Stimulated activated CD4-positive, alpha-beta T cell treated with anti-CD3 and anti-CD28 coated beads, Interleukin-15, amount 100 ng/mL, for 48 hours (primary cell): ENCODE measurements at regions not wholly inside any gene's neighbourhood (a gene's known extent, or its start where the extent isn't known, plus 50 kb on each side); places are given as distances from the start of the nearest gene placed in this dataset.

Source experiments
- DNase-seq, 2 donors: peaks; one replicate each; pipeline ENCODE4 v3.0.0-alpha.2; 2020; ENCODE audit warnings: low read depth in 2 of 2

DNA sequence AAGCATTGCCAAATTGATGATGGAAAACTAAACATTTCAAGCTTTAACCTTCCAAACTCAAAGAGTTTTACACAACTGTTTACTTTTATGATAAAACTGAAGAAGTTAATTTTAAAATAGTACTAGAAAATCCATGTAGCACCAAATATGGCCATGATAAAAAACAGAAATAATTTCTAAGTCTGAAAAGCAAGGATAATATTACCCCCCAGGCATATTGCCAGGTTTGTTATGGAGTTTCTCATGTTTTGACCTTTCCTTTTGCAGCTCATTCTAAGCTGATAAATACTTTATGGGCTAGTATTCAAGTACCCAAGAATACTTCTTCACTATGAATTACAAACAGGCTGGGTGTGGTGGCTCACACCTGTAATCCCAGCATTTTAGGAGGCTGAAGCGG lies 209.9 kb upstream of the ZFP64 start:
- no peak for DNase-seq

DNA sequence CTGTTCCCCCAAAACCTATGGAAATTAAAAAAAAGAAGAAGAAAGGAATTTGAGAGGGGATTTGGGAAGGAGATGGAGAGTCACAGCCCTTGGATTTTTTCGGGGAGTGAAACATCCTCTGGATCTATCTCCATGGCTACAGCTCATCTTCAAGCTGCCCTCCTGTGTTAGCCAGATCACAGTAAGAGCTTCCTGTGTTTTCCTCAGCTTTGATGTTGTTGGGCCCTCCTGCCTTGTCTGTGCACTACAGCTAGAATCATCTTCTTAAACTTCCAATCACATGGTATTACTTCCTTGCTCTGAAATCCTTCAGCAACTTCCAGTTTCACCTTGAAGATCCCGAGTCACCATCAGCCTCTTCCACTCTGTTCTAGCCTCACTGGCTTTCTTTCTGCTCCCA lies 207.8 kb upstream of the ZFP64 start:
- no peak for DNase-seq

DNA sequence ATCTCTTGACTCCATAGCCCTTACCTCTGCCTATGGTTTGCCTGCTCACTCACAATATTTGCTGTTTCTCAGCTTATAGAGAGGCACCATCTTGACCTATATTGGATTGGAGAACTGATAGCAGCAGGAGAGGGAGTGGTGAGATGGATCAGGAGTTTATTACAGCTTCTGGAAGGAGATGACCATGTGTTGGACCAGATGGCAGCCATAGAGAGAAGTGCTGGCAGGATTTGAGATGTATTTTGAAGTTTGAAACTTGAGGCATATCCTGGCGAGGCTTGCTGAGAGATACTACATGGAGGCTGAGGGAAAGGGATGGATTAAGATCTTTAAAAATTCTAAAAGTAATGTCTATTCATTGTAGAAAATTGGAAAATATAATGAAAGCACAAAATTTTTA lies 198.0 kb upstream of the ZFP64 start:
- DNase-seq: no peak

DNA sequence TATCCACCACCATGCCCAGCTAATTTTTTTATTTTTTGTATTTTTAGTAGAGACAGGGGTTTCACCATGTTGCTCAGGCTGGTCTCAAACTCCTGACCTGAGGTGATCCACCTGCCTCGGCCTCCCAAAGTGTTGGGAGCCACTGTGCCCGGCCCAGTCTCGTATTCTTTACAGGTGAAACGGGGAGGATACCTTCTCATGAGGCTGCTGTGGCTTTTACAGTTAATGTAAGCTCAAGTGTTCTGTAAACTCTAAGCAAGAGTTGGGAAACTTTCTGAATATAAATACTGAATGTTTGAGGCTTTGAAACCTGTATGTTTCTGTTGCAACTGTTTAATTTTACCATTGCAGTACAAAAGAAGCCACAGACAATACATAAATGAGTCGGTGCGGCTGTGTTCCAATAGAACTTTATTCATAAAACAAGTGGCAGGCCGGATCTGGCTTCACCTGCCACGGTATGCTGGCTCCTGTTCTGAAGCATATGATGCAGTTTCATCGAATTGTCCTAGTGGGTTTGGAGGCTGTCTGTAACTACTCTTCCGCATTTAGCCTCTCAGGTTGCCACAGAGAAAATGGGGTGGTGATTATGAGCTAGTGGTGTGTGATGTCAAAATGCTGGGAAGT lies 192.5 kb upstream of the ZFP64 start:
- no peak for DNase-seq

DNA sequence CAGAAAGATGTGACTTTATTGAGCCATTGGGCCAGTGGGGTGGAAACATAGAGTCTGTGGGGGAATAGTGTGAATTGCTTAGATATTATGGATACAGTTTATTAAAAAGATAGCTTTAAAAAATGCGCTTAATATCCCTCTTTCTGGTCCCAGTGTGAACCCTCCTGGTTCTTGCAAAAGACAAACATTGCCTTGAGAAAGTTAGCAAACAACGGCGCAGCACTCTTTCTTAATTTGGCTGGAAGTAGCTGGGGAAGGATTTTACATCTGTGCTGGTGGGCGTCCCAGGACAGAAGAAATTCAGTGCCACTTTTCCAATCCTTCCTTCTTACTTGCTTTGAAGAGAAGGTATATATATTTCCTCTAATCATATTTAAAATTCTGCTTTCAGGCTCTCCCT lies 191.4 kb upstream of the ZFP64 start:
- DNase-seq: no peak

DNA sequence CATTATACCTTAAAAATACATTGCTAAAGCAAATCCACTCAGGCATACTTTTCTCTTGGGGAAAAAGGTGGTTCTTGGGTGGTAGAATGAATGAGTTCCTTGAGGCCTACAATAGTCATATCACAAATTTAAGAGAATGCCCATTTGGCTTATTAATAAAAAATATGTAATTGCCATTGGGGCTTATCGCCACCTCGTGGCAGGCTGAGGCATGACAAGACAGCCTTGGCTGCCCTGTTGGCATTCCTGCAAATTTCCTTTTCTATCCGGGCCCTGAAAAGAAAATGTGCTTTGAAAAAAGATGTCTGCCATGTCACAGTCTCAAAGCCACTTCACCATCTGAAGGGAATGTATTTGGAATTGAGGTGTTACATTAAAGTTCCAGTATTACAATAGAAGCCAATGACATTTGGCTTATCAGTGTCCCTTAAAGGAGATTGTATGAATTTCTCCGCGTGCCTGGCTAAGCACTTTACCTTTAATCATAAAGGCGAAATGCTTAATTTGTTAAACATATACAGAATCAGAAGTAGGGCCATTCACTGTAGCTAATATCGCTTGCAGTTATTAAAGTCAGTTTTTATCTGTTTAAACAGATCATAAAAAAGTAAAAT lies 188.3 kb upstream of the ZFP64 start:
- DNase-seq: peak in 1 of 2 donors; percentile 16

DNA sequence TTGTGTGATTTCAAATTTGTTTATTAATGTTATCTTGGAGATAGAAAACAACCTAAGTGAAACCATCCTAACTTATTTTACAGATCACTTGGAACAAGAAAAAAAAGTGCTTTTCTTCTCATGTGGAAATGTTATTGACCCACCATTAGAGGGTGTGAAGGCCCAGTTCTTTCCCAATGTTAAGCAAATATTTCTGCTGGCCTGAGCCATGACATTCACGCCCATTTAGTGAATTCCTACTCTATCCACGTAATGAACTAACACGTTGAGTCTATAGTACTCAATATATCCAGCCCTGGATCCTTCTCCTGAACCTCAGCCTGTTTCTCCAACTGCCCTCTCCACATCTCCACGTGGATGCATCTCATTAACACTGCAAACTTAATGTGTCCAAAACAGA lies 180.6 kb upstream of the ZFP64 start:
- DNase-seq: no peak

DNA sequence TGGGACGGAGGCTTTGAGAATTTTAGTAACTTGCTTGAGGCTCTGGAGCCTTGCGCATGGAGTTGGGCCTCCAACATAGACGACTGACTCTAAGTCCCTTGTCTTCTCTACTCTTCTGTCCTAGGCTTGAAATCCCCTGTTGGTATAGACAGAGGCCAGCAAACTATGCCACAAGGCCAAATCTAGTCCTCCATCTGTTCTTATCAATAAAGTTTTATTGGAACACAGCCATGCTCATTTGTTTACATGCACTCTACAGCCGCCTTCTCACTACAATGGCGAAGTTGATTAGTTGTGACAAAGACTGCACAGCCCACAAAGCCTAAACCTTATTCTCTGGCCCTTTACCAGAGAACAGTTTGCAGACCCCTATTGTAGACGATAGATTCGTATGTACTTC lies 174.1 kb upstream of the ZFP64 start:
- no peak for DNase-seq

DNA sequence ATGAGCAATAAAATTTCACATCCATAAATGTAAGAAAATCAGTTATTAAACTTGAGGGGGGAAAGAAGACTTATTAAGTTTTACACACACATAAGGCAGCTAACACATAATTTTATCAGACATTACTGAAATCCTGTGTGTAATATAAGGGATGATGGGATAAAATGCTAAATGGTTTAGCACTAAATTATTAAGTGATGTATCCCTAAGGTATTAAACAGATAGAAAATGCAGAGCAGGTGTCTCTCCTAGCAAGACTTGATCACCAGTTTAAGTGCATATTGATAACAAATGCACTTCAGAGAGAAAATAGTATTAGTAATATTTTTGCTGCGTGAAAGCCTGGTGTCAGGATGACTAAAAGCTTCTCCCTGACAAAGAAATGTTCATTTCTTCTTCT lies 172.8 kb upstream of the ZFP64 start:
- no peak for DNase-seq

DNA sequence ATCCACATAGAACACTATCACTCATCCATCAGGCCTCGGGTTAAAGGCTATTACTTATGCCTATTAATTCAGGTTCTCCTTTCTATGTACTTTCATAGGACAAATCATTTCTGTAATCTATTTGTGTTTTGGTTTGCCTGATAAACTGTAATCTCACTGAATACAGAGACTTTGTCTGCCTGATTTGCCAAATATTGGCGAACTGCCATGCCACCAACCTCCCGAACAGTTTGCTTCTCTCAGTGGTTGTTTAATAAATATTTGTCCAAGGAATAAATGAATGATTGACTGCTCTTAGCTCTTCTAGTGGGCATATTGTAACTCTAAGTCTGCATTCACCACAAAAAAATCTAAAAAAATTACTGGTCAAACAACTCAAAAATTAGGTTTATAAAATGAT lies 170.1 kb upstream of the ZFP64 start:
- no peak for DNase-seq

DNA sequence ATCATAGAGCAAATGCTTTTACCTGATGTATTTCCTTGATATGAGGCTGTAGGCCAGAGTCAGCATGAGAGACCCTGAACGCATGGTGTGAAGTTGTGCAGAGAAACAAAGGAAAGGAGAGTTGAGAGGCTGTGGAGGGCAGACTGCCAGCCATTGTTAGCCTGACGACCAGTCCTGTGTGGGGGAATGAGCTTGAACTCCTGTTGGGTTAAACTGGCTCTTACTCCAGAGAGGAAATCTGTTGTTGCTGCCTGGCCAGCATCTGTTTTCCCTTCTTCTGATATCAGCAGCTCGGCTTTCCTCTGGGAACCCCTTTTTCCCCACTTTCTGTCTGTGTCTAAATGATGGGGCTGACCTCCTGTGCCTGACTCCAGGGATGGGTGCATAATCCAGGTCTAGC lies 158.2 kb upstream of the ZFP64 start:
- DNase-seq: no peak

DNA sequence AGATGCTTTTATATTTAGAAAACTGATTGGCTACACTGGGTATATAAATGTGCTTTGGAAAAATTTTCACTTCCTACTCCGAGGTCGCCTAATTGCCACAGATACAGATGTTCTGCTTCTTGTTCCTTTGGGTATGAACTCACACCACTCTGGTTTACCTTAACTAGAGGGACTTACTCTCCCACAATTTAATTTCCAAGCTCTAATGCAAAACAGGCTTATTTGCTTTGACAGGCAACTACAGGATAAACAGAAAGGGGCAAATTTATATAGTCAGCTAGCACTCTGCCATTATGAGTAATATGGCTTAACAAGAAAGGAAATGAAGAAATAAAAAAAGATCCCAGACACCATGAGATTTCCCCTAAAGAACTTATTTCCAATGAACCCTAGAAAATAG lies 156.9 kb upstream of the ZFP64 start:
- no peak for DNase-seq

DNA sequence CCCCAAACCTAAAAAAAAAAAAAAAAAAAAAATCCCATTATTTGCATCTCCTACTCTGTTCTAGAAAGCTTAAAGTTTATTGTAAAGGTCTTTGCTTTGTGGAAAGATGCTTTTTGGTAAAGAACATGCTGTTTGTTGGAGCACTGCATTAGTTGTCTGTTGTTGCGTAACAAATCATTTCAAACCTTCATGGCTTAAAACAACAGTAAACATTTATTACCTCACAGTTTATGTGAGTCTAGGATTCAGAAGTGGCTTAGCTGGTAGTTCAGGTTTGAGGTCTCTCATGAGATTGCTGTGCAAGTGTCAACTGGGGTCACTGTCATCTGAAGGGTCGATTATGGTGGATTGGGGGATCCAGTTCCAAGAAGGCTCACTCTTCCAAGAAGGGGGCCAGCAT lies 155.2 kb upstream of the ZFP64 start:
- DNase-seq: no peak

DNA sequence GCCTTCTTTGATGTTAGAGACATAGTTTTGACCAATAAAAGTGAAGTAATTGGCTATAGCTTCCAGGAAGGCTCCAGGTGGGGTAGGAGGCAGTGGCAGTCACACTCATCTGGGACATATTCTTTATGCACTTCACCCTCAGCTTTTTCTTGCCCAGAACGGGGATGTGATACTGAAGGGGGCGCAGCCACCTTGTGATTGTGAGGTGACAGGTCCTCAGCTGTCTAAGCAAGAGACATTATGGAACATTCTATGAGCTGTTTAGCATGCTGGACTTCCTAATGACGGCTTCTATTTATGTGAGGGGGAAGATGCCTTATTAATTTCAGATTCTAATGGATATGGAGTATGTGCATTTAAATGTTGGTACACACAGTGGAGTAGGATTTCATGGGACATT lies 151.3 kb upstream of the ZFP64 start:
- DNase-seq: no peak

DNA sequence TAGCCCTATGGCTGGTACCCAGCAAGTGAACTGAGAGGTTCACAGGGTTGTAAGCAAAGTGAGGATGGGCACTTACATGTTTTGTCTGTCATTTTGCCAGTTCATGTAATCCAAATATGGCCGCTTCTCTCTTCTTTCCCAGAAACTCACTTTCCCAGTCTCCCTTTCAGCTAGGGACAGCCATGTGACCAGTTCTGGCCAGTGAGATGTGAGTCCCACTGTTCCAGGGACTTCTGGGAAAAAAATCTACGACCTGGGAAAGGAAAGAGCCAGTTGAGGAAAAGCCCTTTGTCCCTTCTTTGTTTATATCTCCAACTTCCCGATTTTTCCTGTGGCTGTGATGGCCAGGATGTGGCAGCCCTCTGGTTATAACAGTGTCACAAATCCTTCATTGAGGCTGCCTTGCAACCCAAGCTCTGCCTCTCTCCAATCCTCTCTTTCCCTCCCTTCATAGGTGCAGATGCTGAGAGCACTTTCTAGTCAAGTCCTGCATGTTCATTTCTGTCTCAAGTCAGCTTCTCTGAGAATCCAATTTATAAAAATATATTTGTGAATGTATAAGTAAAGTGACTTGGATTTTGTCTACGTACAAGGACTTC lies 148.6 kb upstream of the ZFP64 start:
- no peak for DNase-seq

DNA sequence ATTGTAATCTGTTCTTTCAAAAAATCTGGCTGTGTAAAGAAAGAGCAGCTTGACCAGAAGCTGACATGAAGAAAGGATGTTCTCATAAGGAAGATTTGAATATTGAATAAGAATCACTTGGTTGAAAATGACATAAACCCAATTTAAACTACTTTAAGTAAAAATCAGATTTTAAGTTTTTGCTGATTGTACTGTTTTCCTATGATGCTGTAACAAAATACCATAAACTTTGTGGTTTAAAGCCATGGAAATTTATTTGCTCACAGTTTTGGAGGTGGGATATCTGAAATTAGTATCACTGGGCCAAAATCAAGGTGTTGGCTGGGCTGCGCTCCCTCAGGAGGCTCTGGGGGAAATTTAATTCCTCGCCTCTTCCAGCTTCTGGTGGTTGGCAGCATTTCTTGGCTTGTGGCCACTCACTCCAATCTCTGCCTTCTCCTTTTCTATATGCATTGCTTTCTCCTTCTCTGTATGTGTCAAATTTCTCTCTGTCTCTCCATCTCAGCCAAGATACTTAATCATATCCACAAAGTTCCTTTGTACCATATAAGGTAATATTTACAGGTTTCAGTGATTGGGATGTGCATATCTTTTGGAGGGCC lies 141.2 kb upstream of the ZFP64 start:
- DNase-seq: no peak

DNA sequence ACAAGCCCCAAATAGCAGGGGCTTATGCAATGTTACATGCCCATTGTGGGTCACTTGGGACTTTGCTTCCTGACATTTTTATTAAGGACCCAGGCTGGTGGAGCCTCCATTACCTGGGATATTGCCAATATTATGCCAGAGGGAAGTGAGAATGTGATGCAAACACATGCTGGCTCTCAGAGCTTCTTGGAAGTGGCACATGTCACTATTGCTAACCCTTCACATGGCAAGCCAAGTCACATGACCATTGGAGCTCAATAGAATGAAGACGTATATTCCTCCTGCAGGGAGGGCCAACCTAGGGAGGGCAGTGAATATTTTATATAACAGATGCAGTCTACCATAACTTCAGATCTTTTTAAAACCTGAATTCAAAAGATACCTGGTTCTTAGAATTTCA lies 140.7 kb upstream of the ZFP64 start:
- DNase-seq: no peak

DNA sequence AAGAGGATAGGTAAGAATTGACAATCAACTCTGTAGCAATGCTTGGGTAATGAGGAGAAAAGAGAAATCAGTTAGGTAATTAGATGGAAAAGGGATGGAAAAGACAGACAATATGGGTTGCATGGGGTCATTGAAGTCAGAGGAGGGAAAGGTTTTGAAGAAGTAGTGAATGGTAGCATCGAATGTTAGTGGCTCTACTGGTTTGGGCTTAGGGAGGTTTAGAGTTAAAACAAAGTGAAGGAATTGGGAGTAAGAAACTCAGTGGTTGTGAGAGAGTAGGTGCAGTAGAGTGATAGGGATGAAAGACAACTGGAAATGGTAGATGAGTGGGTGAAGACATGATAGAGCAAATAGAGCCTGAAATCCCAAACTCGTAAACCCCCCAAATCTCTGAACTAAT lies 140.1 kb upstream of the ZFP64 start:
- no peak for DNase-seq

DNA sequence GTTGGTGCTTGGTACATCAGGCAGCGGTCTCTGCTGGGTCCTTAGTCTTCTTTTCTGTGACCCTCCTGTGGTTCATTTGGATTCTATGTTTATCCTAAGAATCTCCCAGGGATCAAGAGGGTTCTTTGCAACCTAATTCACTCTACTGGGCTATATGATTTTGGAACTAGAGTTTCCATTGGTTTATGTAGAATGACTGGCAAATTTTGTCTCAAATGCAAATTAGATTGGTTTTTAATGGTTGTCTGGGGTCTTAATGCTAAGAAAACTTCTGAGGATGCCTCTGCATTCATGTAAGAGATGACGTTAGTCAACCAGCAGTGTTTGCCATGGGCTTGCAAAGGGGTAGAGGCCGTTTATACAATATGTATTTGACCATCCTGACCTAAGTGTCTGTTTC lies 129.8 kb upstream of the ZFP64 start:
- no peak for DNase-seq

DNA sequence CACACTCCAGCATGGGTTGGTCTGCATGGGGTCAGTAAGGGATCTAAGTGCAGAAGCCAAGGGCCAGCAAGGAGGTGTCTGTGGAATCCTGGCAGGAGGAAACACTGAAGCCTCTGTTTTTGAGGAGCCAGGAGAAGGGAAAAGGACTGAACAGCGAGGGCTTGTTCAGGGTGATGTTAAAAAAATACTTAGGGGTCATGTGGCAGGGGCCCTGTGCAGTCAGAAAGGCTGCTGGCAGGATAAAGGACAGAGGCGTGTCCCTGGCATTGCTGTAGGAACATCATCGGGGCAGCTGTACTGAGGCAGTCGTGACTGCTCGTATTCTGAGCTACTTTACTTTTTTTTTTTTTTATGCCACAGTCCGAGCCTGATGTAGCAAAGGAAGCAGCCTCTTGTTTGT lies 127.1 kb upstream of the ZFP64 start:
- no peak for DNase-seq

DNA sequence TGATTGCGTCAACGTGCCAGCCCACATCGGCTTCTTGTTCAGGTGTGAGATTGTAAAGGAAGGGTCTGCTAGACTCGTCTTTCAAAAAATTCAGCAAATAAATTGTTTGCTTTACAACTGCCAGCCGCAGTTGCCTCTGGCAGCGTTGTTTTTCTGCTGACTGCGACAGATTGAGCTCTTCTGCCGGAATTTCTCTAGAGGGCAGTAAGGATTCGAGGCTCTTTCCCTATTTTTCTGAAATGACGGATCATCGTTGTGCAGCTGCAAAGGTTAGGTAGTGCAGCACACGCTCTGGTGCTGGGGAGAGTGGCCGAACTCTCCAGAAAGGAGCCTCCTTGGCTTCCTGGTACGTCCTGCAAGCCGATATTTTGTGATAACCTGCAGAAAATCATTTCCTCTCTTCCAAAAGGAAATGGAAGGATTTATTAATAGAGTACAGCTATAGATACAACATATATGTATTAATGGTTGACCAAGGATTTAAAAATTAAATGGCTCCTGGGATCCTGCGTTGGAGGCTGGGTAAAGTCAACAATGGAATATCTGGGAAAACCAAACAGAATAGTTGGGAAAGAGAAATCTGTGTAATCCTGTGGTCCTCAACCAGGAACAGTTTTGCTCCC lies 121.9 kb upstream of the ZFP64 start:
- DNase-seq: no peak

DNA sequence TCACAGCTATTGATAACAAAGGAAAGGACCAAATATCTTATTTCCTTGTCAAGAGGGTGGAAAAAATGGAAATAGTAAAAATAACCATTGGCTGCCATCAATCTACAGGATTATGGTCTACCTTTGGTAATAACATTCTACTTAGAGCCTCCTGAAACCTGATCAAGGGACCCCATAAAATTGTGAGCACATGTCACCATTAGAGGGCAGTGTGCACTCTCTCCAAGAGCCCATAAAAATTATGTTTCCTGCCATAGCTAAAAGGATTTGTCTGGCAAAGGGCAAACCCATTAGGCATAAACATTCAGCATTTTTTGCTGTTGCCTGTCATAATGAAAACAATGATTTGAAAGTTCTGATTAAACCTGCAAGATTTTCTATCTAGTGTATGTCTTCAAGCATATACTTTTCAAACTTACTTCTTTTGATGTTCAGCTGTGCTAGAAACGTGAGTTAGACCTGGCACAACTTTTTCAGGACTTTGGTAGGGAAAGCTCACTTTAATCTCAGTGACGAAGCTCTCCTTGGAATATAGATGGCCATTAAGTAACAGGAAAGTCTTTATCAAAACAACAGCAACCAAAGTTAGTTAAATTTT lies 120.7 kb upstream of the ZFP64 start:
- DNase-seq: peak in 1 of 2 donors; percentile 35
